Activated CD4-positive, alpha-beta T cell treated with anti-CD3 and anti-CD28 coated beads for 24 hours (primary cell): ENCODE measurements at regions not wholly inside any gene's neighbourhood (a gene's known extent, or its start where the extent isn't known, plus 50 kb on each side); places are given as distances from the start of the nearest gene placed in this dataset.

Source experiments
- DNase-seq, 2 donors: peaks; one replicate each; pipeline ENCODE4 v3.0.0-alpha.2; 2020; ENCODE audit warnings: low read depth in 2 of 2

DNA sequence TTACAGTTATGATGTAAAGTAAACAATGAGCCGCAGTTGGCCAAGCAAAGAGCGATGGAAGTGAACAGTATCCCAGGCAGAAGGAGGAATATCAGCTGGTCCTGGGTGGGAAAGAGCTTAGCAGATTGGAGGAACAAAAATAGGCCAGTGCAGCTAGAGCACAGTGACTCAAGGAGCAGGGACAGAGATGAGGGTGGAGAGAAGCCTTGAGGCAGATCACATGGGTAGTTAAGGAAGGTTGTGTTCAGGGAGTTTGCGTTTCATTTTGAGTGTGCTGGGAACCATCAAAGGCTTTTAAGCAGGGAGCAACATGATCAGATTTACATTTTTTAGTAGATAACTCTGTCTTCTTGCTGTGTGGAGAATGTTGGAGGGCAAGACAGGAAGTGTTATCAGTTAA lies 113.6 kb downstream of the OAT start:
- DNase-seq, result no peak

DNA sequence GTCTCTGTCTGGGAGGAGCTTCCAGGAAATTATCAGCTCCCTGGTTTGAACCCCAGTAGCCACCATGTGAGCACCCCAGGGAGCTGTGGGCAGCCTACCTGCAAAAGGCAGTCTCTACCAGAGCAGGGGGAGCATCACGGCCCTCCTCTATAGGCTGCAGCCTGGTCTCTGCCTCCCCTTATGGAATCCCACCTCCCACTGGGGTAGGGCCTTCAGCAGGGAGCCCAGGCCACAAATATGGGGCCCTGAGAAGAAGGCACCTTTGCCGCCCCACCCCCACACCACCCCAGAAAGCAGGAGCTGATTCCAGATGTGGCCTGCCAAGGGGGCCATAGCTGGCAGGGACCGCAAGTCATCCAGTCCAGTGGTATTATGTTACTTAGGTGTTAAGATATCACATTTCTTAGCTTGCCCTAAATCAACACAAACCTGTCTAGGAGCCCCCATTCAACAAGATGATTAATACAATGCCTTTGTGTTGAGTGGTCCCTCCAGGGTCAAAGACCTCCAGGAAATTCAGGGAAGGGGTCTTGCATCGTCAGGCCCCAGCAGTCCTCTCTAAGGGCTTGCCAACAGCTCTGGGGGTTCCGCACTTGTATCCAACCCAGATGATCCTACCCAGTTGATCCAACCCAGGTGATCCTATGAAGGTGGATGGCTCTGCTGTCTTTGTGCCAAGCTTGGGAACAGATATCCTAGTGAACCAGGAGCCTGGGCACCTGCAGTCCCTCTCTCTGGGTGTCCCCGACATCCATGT lies 114.9 kb downstream of the OAT start:
- DNase-seq, result no peak

DNA sequence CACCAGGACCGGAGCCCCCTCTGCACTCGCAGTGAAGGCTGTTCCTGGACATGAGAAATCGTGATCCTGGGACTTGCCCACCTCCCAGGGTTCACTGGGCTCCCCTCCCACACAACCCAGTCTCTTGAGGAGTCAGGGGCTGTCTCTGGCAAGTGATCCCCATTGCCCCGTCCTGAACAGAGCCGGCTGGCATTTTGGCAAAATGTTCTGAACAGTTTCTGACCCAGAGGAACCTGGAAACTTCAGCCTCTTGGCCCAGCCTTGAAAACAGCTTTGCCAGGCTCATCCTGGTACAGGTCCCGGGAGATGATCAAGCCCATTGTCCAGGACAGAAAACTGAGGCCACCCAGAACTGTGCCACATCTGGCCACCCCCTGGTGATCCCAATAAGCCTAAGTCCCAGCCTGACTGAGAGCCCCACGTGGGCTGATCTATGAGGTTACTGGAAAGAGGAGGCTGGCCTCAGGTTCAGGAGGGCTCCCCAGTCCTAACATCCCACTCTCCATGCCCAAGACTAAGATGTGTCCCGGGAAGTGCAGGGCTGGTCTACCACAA lies 115.7 kb downstream of the OAT start:
- DNase-seq, result no peak

DNA sequence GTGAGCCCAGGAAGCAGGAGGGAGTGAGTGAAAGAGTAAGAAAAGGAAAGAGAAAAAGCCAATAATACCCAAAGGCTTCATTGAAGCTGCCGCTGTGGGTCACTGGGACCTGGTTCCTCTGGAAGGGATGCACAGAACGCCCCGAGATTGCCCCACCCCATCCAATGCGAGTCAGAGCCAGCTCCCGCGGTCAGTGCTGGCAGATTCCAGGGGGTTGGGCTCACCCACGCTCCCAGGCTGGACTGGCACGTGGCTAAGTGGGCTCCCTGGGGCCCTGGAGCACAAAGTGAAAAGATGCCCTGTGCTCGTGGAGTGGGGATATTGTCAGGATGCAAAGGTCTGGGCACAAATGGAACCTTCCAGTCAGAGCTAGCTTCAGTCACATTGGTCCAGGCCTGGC lies 117.0 kb downstream of the OAT start:
- DNase-seq, result no peak

DNA sequence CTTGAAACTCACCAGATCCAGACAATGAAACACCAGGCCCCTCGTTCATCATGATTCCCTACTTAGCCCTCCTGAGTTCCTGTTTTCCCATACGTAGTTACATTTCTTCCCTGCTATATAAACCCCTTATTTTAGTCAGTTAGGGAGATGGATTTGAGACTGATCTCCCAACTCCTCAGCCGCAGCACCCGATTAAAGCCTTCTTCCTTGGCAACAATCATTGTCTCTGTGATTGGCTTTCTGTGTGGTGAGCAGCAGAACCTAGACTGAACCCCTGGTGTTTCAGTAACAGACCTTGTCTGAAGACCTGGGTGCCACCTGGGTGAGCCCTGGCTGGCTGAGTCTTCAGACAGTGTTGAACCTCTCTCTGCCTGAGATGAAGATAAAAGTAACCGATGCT lies 118.0 kb downstream of the OAT start:
- DNase-seq, result no peak

DNA sequence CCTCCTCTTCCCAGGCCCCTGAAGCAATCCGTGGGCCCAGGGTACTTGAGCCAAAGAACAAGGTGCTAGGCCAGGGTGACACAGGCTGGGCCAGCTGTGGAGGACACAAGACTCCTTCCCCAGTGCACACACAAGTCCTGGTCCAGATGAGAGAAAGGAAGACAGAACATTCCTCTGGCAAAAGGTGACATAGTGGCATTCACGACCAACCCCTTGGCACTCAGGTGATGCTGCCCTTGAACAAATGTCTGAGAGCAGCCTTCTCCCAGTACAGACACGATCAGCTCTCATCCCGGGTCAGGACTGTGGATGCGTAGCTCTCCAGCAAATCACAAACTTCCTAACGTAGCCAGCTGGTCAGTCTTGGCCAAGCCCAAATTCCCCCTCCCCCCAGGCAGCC lies 118.5 kb downstream of the OAT start:
- DNase-seq, result no peak

DNA sequence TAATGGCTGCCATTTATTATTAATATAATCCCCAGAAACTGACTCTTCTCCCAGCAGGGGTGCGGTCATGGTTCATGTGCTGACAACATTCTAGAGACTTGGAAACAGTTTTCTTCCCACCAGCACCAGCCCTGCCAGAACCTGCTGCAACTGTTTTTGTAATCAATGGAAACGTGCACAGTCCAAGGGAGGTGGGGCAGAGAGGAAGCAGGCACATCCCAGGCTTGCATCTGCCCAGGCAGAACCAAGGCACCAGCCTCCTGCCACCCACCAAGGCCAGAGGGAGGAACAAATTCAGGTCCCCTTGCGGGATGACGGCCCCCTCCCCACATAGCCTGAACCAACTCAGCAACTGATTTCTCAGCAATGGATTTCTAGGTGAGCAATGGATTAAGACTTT lies 119.0 kb downstream of the OAT start:
- DNase-seq, result no peak

DNA sequence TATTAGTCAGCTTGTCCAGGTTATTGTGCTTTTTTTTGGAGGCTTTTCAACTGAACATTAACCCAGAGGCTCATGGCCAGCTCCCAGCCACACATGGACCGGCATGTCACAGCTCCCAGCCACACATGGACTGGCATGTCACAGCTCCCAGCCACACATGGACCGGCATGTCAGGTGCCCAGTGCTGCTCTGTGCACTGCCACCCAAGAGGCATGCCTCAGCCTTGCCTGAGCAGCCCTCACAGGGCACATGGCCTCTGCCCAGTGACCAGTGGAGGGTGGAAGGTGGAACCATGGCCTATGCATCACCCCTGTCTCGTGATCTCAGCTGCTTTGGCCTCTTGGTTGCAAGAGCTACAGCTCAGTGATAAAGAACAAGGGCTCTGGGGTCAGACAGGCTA lies 119.8 kb downstream of the OAT start:
- no peak for DNase-seq

DNA sequence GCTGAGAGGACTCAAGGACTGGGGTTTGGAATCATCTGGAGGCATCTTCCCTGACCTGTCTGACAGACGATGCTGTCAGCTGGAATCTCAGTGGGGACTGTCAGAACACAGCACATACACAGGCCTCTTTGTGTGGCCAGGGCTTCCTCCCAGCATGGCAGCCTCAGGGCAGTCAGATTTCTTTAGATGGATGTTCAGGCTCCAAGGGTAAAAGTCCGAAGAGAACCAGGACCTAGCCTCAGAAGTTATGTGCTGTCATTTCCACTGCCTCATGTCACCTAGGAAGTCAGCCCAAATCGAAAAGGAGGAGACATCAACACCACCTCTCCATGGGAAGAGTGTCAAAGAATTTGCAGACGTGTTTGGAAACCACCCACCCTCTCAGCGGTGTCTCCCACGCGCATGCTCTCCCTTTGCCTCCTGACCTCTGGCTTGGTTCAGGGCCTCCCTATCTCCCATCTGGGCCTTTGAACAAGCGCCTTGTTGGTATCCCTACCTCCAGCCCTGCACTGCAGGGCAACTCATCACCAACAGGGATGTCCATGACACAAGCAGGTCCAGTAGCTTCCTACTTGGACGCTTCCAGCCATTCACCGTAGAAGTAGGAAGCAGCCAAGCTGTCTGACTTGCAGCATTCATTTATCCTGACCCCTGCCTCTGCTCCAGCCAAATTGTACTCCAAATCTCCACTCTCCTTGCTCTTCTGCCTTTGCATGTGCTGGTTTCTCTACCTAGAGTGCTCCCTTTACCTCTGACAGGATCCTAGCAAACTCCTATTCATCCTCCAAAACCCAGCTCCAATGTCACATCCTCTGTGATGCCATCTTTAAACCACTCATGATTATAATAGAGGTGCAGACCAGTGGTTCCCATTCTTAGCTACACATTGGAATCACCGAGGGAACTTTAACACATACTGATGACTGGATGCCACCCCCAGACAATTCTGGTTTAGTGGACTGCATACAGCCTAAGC lies 121.6 kb downstream of the OAT start:
- no peak for DNase-seq

DNA sequence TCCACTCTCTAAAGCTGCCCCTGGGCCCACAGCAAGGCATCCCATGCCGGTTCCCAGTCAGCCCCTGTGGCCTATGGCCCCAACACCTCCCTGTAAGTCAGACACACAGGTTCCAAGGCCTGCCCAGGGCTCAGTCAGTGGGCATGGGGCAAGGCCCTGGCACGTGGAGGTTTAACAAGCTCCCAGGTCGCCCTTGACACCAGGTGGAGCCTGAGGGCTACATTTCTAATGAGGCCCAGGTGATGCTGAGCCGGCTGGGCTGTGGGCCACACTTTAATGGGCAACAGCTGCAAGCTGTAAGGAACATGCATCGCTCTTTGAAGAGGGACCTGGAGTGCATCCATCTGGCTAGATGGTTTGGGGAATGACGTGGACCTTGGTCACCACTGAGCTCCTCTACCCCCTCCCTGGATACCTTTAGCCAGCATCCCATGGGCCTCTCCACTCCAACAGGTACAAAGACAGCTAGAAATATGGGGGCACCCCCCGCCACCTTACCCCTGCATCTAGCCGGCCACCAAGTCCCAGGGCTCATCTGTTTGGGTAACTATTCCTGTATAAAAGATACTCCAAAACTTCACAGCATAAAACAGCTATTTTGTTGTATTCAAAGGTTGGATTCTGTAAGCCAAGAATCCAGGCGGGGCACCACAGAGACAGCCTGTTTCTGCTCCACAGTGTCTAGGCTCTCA lies 122.5 kb downstream of the OAT start:
- no peak for DNase-seq

DNA sequence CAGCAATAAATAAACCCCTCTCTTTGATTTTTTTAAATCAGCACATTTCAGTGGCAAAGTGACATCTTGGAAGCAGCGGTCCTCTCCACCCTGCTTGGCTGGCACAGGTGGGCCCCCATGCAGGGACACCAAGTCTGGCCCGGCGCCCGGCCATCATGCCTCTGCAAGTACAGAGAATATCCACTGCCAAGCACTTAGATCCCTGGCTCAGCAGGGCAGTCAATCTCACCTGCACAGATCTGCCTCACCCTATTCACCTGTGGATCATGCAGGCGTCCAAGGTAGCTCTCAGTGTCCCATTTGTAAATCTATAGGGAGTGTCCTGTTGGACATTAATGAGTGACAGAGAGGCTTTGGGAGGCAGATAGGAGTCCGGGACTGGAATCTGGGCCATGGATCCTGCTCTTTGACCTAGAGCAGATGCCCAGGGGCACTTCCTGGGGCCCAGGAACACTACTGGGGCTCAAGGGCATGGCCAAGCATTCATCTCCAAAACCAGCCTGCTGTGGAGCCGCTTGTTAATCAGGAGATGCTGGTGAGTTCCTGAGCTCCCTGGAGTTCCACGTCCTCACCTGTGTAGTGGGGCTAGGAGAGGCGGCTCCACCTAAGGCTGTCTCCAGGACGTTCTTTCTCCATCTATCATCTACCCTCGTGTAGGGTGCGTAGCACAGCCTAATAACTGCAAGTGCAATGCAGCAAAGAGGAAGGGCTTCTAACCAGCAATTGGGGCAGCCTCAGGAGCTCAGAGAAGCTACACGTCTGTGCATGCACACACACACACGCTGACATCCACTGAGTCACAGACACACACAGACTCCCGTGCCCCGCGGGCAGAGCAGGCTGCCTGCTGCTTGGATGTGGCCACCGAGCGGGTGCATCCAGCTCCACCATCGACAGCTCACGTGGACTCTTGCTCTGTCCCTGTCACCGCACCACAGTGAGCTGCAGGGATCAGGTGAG lies 123.6 kb downstream of the OAT start:
- DNase-seq, result no peak

DNA sequence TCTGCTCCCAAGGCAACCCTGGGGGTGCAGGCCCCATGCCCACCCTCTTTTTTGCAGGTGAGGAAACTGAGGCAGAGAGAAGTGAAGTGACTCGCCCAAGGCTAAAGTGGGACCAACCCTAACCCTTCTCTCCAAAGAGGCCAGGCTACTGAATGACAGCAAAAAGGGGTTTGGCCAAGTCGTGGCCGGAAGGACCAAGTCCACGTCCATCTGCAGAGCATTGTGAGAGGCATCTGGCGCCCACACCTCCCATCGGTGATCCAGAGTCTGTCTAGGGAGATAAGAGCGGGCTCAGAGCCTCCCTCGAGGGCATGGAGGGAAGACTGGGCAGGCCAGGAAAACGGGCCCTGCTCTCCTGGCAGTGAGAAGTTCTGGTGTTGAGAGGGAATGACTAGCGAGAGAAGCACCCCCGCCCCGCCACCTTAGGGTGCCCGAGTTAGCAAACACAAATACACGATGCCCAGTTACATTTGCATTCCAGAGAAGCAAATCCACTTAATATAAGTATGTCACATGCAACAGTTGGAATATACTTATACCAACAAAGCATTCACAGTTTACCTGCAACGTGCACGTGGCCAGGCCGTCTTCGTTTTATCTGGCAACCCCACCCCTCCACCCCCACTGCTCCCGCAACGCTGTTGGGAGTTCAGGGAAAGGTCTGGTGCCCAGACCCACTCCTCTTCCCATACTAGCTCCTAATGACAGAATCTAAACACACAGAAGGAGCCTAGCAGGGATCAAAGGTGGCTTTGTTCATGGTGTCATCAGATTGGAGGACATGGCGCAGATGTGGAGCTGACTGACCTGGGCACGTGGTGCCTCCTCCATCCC lies 124.9 kb downstream of the OAT start:
- DNase-seq, result no peak

DNA sequence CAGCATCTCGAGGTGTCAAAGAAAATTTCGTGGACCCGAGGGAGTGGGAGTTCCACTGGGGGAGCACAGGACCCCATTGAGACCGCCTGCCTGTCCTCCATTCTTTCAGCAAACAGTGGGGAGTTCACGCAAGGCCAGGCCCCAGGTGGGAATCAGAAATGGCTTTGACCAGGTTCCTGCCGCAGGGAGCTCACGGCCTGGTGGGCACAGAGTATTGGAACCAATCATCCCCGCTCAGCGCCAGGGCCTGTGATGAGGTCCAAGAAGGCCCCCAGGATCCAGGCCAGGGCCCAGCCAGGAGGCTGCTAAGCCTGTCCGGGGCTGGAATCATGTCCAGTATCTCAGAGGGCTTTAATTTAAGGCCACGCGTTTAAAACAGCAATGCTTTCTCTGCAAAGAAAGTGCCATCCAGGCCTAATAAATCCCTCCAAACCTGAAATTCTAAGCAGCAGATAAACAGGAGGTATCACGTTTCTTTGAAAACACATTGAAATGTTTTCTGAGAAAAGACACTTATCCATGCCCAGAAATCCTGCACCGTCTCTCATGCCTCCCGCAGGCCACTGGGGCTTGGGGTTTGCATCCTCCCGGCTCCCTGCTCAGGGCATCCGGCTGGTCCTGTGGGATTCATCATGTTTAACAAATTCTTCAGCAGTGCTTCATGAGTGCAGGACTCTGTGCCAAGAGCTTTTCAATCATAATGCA lies 125.7 kb downstream of the OAT start:
- DNase-seq, result no peak

DNA sequence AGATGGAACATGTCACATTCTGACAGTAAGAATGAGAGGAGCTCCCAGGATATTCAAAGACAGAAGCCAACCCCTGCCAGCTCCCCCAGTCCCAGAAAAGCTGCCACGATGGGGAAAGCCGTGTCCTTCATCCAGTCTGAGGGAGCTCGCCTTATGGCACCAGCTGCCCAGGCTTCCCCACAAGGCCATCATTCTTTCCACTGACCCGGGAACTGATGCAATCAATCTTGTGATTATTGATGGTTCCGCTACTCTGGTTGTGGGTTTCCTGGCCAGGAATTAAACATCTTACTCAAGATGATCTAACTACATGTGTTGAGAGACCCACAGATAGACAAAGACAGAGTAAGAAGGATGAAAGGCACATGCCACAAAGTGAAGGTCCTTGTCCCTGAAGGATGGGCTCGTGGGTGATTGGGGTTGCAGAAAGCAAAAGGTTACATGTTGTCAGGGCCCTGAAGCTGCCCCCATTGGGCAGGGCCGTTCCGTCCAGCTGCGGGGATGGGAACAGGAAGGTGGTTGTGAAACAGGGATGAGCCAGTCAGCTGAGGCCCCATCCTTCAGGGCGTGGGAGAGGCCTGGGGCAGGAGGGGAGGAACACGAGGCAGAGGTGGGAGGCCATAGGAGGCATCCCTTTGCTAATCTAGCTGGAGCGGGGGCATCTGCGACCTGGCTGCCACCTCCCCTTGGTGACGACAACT lies 127.6 kb downstream of the OAT start:
- no peak for DNase-seq

DNA sequence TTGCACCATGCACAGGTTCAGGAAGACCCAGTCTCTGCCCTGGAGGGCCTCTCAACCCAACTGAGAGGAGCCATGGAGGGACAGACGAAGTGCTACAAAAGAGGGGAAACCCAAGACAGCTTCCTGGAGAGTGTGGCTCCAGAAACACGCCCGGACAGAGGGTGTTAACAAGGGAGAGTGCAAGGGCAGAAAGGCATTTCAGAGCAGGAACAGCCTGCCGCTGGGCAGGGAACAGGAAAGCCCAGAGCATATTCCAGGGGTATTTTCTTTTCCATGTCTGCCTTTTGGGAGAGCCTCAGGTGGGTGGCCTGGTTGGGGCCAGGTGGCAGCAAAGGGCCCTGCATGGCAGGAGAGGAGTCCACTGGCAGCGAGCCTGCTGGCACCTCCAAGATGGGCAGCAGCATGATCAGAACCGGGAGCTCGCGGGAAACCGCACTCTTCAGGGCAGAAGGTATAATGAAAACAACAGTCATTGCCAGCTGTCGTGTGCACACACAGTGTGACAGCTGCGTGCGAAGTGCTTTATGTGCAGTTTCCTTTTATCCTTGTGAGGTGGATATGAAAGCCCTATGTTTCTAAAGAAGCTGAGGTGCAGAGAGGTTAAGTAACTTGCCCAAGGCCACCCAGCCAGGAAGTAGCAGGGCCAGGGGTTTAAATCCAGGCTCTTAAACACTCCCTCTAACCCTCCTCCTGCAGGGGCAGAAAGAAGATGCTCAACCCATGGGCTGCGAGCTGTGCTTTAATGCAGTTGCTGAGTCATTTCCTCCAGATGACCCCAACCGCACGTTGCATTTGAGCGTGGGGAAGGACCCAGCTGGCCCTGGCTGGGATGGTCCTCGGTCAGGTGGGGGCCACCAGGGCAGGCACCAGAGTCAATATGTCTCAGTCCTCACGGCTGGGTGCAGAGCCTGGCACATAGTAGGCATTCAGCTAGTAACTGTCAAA lies 128.6 kb downstream of the OAT start:
- DNase-seq, result no peak

DNA sequence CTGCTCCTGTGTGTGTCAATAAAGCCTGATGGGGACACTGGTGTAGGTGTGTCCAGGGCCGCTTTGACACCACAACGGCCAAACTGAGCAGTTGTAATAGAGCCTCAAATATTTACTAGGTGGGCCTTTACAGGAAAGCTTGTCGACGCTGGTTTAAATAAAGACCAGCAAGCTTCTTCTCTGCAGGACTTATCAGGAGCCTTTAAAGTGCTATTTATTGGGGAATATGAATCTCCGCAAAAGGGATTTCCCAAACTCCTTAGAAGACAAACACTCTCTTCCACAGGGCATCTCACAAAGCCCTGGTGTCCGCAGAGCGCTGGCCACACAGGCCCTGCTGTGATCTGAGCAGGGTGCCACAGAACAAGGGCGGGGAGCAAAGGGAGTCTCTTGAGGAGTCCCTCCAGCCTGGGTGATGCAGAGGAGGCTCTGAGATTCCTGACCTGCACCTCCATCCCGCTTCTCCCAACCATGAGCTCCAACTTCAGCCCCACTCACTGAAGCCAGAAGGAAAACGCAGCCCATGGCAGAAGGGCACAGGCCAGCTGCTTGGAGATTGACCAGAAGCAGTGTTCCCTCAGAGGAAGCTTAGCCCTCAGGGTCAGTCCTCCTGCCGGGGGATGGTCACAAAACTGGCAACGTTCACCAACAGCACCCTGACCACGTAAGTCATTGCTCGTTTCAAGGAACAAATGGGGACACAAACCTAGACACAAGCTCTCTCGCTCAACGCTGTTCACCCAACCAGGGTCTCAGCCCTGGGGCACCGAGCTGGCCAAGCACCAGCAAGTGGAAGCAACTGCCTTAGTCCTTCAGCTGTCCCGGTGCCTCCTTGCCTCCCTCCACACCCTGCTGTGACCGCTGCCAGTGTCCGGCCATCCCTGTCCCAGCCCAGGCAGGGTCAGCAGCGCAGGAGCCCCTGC lies 129.5 kb downstream of the OAT start:
- DNase-seq, result no peak

DNA sequence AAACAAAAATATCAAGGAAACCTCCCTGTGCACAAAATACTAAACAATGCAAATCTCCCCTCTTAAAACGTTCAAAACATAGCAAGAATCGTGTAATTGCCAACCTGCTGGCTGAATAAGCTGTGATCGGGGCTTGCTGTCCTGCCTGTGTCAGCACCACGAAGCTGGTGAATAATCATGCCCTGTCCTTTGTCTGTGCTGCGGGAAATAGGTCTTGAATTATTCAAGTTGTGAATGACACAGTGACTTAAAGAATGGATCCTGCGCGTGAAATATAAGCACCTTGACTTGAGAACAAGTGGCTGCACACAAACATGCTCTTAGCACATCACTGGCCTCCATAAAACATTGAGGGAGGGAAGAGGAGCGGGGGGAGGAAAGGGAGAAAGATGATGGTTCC lies 130.2 kb downstream of the OAT start:
- no peak for DNase-seq
